OCI-LY7 (cell line): ENCODE measurements at regions not wholly inside any gene's neighbourhood (a gene's known extent, or its start where the extent isn't known, plus 50 kb on each side); places are given as distances from the start of the nearest gene placed in this dataset.

Experiments
- CTCF ChIP-seq: fragments of 200-600 bp; sonication (generic); conservative IDR thresholded peaks from 2 replicates; pipeline ENCODE4 v1.5.1; 2014; ENCODE audit warnings: mild to moderate bottlenecking, antibody characterized with exemption, low read length, moderate library complexity, mixed read lengths
- EZH2phosphoT487 ChIP-seq: fragments of 200-600 bp; sonication (generic); IDR thresholded peaks from 2 replicates; pipeline ENCODE4 v1.6.1; 2018; ENCODE audit warnings: low read depth, borderline replicate concordance, mild to moderate bottlenecking, mixed run types, antibody characterized with exemption, low read length, moderate library complexity, mixed read lengths

- no peak for TF ChIP-seq CTCF
- no peak for TF ChIP-seq EZH2phosphoT487
Observed at GRCh38 chr2:15884790-15885189, 55.6 kb upstream of the MYCN start.
